Fibroblast of skin of scalp (primary cell): ENCODE measurements at regions not wholly inside any gene's neighbourhood (a gene's known extent, or its start where the extent isn't known, plus 50 kb on each side); places are given as distances from the start of the nearest gene placed in this dataset.
A peak's percentile ranks its signal among the peaks of the same experiment; 100 is the strongest.
"Not testable (repeated sequence)": the region's sequence is repeated elsewhere in the genome, so short reads cannot be mapped to it uniquely, and the experiment has no call there.

ENCODE experiments used
- DNase-seq: peaks from one replicate; pipeline ENCODE4 v3.0.0-alpha.2; 2013

- no peak for DNase-seq
Observed at GRCh38 chr17:64771980-64772844, 110.1 kb upstream of the SMURF2 start.

- DNase-seq: no peak
Observed at GRCh38 chr17:64769712-64770111, 107.6 kb upstream of the SMURF2 start.

GRCh38 chr17:64767269-64767997 lies 105.3 kb upstream of the SMURF2 start:
- no peak for DNase-seq

GRCh38 chr17:64765191-64765889 lies 103.2 kb upstream of the SMURF2 start:
- no peak for DNase-seq

GRCh38 chr17:64750891-64751677 lies 89.0 kb upstream of the SMURF2 start:
- no peak for DNase-seq

- DNase-seq: no peak
Observed at GRCh38 chr17:64750478-64750877, 88.4 kb upstream of the SMURF2 start.

- DNase-seq: no peak
Observed at GRCh38 chr17:64749306-64749705, 87.2 kb upstream of the SMURF2 start.

- peak; percentile 45 for DNase-seq
Observed at GRCh38 chr17:64747938-64748540, 85.9 kb upstream of the SMURF2 start.

- peak; percentile 41 for DNase-seq
Observed at GRCh38 chr17:64742326-64742725, 80.2 kb upstream of the SMURF2 start.

- peak; percentile 88 for DNase-seq
Observed at GRCh38 chr17:64741916-64742315, 79.8 kb upstream of the SMURF2 start.

GRCh38 chr17:64741038-64741641 lies 79.0 kb upstream of the SMURF2 start:
- peak; percentile 77 for DNase-seq

- peak; percentile 56 for DNase-seq
Observed at GRCh38 chr17:64739316-64740058, 77.4 kb upstream of the SMURF2 start.

GRCh38 chr17:64736804-64737492 lies 74.8 kb upstream of the SMURF2 start:
- DNase-seq: peak; percentile 62

GRCh38 chr17:64732336-64733006 lies 70.4 kb upstream of the SMURF2 start:
- peak; percentile 68 for DNase-seq

- DNase-seq: peak; percentile 67
Observed at GRCh38 chr17:64730023-64730422, 67.9 kb upstream of the SMURF2 start.

- no peak for DNase-seq
Observed at GRCh38 chr17:64729201-64729600, 67.1 kb upstream of the SMURF2 start.

- DNase-seq: no peak
Observed at GRCh38 chr17:64728041-64728695, 66.1 kb upstream of the SMURF2 start.

- DNase-seq: not testable (repeated sequence)
Observed at GRCh38 chr17:64726025-64726424, 63.9 kb upstream of the SMURF2 start.

GRCh38 chr17:64724246-64724645 lies 62.1 kb upstream of the SMURF2 start:
- DNase-seq: not testable (repeated sequence)
